CD4-positive, alpha-beta T cell treated with Interleukin-10 for 1 hour (primary cell): ENCODE measurements at regions not wholly inside any gene's neighbourhood (a gene's known extent, or its start where the extent isn't known, plus 50 kb on each side); places are given as distances from the start of the nearest gene placed in this dataset.

Experiments used
- DNase-seq: peaks from one replicate; pipeline ENCODE4 v3.0.0-alpha.2; 2020

DNA sequence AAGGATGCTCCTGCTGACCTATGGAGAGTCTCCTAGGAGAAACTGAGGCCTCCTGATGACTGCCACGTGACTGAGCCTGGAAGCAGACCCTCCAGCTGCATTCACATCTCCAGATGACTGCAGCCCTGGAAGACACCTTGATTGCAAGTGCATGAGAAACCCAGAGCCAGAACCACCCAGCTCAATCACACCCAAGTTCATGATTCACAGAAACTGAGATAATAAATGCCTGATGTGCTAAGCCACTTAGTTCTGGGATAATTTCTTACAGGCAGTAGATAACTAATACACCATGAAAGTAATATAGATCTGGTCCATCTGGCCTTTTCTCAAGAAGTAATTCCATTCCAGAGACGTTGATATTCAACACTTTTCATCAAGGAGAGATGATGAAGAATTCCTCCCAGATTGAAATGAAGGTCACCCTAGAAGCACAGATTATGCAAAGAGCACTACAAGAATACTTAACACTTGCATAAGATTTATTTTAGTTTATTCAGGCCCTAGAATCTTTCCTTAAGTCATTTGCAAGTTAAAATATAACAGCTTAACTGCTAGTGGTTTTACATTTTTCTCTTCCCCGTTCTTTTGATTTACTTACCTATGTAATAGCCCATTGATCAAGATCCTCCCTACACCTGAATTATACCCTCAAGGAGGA lies 208.2 kb upstream of the INHBA start:
- DNase-seq = no peak

DNA sequence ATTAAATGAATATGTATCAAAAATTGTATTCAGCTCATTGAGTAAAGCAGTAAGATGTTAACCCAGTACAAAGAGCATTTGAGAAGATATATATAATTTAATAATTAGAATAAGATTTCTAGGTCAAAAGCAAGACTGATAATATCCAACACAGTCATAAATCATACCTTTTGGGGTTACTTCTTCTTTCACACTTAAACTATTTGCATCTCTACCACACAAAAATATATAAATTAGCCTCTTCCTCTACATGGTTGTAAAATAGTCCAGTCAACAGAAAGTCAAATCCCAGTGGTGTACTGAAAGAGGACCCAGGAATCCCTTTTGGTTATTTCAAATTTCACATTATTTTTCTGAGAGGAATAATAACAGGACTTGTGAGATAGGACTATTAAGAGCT lies 204.6 kb upstream of the INHBA start:
- no peak for DNase-seq

DNA sequence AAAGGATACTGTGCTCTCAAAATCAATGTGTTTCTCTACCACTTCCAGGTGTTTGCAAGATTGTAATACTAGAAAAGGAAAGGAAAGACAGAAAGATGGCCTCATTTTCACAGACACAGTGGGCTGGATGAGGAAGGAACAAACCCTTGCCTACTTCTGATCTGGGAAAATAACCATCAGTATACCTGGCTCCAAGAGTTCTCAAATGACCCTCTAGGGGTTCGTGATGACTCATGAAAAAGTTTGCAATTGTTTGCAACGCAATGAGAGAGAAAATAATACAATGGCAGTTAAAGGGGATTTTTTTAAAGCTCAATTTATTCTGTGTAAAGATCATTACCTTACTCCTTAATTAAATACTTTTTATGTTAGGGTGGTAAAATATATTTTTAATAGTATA lies 197.6 kb upstream of the INHBA start:
- DNase-seq = no peak

DNA sequence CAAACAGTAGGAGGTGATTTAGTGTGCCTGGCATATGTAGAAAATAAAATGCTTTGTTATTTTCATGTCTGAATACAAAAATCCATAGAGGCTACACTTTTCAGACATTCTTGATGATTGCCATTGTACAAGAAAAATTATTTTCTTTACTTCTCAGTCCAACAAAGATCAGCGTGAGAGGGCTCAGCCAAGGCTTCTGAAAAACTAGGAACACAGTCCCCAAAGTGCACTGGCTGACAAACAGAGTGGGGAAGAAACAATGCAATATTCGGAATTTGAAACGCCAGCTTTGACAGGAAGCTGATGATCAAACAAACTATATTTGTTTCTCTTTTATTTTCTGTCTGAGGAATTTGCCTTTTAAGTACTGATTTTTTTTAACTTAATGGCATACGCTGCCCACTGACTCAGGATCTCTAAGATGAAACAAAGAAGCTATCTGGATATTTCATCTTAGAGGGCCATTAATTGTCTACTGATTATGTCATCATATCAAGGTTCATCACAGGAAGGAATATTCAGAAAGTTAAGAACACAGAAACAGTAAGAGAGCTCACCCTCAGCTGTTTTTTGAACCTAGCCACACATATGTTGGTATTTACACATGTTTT lies 197.0 kb upstream of the INHBA start:
- DNase-seq = no peak

DNA sequence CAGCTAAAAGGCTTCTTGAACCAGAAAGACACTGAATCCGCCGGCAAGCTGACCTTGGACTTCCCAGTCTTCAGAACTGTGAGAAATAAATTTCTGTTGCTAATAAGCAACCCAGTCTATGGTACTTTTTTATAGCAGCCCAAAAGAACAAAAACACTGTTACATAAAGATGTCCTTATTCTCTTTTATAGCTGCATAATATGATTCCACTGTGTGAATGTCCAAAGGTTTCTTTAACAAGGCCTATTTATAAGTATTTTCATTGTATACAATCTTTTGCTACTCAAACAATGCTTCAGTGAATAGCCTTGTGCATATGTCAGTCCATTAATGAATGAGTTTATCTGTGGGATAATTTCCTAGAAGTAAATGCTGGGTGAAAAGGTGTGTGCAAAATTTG lies 190.8 kb upstream of the INHBA start:
- no peak for DNase-seq

DNA sequence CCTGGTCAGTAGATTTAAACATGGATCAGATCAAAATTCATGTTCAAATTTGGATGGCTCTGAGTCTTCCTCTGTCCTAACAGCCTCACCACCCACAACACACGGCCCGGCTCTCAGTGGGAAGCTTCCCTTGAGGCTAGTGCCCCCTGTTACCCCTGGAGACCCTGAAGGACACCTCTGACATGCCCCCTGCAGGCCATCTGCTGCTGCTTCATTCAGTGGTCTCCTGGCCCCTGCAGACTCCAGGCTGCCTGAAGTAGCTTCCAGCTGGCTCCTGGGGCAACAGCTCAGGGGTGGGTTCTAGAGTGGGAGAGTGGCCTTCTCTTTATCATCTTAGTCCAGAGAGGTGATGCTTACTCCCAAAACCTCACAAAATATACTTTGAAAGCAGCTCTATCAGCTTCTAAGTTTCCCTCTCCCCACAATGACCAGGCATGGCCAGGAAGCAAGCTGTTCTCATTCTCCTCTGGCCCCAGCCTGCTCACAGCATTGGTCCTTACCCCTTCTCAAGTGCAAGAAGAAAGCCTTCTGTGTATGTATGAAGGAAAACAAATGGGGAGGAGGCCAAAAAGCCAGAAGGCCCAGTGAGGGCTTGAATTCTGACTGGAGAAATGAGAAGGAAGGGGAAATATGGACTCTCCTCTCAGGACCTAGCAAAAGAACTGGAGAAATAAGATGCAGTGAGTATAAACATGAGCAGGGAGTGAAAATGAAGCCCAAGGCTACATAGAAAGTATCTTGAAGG lies 189.6 kb upstream of the INHBA start:
- DNase-seq = no peak

DNA sequence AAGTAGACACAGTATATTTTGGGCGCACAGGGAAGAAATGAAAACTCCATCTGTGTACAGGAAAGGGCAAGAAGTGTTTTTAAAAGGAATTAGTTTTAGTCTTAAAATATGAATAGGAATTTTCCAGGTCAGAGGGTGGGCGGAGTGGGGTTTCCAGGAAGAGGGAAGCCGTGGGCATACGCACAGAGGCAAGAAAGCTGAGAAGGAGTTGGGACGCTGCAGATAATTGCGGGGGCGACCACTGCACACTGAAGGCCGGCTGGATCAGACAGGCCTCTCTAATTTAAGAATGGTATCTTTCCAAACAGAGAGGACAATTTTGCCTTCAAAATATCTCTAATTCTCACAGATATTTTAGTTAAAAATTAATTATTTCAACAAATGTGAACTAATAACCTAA lies 189.1 kb upstream of the INHBA start:
- DNase-seq = no peak

DNA sequence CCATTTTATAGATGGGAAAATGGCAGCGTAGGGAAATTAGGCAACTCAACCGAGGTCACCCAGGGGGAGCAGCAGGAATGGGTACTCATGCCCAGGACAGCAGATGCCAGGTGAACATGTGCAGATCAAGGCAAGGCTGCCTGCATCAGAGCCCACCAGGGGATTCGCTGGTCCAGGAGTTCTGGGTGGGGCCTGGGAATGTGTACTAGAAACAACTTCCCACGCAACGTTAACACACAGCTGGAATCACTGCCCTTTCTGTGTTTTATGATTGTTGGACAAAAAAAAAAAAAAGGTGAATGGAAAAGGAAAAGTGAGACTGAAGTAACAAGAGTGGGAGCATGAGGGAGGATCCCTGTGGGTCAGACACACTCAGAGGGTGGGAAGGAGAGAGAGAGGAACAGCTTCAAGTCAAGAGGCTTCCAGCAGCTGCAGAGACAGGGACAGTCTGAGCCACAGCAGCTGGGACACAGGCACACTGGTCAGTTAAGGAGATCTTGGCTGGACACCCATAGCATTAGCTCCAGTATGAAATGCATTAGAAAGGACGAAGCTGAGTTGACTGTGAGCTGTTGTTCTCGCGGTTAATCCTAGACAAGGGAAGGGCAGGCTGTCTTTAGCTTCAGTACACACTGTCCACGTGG lies 187.9 kb upstream of the INHBA start:
- no peak for DNase-seq

DNA sequence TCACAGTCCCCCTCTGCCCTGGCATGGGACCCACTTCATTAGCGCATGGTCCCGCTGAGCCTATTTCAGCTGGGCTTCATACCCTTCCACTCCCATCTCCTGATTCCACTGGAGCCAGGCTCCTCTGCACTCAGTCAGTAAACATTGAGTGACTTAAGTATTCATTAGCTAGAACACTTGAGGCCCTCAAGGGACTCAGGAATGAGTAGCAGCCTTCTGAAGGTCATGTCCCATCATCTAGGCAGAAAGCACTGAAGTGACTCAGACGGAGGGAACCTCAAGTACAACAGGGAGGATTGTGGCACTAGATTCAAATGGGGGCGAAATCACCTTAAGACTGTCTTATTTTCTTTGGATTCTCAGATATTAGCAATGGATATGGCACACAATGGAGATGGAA lies 186.6 kb upstream of the INHBA start:
- DNase-seq = no peak

DNA sequence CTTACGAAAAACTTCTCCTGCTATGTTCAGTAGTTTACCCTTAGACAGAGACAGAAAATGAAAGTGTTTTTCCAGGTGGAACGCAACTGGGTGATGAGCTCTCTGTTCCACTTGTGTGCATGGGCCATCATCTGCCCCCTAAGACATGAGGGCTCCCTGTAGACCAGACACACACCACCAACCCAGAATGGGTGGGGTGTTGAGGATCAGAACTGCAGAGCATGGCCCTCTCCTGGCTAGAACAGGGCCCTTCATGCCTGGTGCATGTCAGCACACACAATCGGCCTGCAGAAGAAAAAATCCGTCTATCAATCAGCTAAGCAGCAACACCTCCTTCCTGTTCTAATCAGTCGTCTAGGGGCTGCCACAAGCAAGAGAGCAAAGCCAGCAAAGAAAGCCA lies 186.2 kb upstream of the INHBA start:
- no peak for DNase-seq

DNA sequence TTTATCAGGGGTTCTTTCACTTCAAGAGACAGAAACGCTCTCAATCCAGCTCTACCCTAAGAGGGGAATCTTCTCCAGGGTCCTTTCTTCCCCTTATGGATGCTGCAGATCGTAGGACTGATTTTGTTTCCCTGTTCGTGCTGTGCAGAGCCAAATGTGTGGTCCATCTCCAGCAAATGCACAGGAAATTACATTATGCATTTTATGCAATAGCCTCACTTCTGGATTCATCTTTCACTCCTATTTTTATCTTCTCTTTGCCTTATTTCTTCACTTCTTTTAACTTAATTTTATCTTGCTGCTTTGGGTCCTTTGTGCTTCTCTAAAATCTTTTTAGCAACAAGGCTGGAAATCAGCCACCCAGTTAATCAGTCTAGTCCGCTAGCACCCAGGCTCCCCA lies 184.5 kb upstream of the INHBA start:
- no peak for DNase-seq

DNA sequence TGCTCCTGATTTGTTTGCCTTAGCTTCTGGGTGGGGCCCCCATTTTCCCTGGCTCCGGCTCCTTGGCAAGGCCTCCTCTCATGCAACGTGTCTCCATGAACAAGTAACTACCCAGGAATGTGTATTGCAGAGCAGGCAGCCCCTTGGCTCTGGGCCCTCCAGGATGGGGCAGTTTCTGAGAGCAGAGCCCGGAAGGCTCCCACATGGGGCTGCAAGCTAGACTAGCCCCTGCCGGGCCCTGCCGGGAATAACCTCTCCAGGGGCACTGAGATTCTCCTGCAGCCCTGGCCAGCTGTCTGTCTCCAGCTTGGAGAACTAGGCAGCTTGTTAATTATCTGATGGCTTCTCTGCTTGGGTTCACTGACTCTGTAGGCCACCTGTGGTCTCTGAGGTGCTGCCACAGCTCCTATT lies 184.0 kb upstream of the INHBA start:
- DNase-seq = no peak

DNA sequence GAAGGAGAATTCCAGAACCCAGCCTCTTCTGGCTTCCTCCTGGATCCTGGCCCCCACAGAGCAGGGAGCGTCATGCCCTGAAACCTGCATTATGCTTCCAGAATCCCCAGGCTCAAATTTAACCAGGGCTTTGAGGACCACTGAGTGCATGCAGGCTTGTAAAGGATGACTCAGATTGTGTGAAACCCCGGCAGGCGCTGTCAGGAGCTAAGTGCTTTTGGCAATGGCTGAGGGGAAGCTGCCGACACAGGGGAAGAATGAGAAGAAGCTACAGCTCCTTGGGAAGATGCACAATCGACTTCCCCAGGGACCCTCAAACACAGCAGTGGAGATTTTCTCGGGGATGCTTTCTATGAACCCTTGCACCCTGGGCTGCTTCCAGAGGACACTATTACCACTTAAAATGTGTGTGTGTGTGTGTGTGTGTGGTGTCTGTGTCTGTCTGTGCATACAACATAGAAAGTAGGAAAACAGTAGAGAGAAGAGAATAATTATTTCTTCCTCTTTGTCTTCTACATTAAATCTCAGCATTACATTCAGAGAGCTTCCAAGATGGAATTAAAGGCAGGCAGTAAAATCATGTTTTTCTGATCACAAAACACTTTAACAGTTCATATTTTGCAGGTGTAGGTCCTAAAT lies 183.5 kb upstream of the INHBA start:
- no peak for DNase-seq

DNA sequence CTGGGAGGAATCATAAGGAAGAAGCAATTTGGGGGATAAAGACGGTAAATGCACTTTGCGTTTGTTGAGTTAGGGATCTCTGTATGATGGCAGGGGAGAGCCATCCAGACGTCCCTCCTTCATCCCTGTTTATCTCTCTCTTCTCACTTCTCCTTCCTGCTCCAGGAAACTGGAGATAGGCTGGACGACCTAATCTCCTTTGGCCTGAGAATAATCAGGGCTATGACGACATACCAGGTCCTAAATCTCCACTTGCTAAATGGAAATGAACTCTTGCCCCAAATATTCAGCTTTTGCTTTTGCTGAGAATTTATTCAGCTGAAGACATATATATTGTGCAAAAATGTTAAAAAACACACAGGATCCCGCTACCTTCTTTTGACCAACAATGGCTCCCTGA lies 182.9 kb upstream of the INHBA start:
- DNase-seq = no peak

DNA sequence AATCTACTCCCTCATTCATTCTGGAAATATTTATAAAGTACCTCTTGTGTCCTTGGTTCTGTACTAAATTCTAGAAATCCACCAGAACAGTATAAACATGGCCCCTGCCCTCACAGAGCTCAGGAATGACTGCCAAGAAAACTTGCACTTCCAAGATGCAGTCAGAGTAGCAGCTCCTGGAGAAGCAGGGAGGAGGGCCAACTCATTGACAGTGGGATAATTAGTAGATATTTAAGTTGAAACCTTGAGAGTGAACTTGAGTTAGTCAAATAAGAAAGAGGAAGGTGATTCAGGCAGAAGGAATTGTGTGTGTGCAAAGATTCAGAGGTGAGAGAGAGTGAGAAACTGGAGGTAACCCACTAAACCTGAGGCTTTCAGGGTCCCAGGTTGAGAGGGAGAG lies 182.2 kb upstream of the INHBA start:
- DNase-seq = no peak

DNA sequence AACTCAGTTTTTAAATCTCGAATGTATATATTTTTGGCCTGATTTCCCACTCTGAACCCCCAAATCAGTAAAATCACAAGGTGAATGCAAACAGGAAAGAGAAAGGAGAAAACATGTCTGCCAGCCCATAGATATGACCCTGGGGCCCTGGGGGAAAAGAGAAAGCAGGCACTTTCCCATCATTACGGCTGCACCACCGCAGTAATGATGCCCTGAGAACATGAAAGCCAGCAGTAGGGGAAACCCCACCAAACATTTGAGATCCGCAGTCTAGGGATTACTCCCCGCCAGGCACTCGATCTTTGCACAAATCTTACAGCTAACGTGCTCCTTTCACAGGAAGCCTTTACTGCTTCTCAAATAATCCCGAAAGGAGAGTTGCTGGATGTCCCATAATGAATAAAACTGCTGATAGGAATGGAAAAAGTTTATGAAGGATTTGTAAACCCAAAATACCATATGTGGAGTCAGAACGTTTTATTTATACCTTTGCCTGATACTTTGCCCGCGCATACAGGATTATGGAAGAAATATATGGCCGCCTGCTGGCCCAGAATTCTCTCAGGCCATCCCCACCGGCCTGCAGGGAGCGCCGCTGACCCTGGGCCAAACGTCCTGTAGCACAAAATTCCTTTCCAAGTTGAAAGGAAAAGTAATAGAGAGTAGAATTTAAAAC lies 180.0 kb upstream of the INHBA start:
- DNase-seq = peak; percentile 26

DNA sequence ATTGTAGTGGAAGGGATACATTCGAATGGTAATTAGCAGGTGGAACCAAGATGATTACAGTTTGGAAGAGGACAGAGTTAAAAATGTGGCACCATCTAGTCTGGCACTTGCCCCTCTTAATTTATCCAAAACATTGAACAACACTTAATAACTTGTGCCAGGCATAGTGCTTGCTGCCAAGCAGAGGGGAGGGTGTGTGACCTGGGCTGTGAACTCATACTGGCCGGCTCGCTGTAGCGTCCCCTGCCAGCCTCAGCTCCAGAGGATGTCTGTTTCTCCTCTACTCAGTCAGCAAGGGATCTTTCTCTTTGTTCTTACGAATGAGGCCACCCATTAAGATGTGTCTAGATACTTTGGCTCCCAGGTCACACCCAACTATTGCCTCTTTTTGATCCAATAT lies 179.4 kb upstream of the INHBA start:
- DNase-seq = no peak

DNA sequence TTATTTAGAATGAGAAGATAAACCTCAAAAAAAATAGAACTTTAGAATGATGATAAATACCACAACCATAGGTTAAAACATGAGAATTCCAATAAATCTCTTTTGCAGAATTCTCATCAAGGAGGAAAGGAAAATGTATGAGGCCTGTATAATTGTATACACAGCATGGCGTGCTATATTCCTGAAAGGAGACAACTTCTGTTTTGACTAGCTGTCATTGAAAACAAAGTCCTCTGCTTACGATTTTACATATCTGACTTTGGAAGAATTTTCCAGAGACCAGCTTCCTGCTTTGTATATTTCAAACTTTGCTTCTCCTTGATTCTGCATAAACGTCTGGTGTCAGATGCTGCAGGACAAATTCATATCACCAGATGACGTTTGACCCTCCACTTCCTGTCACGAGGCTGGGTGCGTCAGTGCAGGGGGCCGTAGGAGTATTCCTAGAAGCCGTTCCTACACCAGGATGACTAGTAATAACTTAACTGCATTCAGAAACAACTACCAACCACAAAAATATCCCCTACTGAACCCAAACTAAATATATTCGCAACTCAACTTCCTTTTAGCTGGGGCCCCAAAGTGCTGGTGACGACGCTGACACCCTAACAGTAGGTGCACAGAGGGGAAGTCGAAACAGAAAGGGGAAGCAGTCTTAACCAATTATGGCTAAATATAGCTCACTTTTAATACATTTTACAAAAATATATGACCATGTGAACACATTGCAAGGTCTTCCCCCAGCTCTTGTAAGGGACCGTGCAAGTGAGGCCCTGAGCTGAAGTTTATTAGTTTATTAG lies 178.6 kb upstream of the INHBA start:
- peak; percentile 77 for DNase-seq

DNA sequence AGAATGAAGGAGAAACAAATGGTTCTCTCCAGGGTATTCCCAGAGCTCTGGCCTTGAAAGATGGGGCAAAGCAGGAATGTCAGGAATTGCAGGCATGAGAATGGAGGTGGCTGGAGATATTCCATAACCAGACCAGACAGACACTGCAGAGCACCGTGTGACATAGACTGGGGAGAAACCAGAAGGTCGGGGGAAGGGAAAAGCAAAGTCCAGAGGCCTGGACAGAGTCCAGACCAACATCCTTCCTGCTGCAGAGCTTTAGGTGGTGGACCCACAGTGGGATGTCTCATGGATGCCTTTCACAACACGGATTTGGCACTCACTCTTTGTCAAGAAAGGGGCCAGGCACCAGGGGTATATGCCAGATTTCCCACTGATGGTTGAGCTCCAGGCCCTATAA lies 177.2 kb upstream of the INHBA start:
- no peak for DNase-seq

DNA sequence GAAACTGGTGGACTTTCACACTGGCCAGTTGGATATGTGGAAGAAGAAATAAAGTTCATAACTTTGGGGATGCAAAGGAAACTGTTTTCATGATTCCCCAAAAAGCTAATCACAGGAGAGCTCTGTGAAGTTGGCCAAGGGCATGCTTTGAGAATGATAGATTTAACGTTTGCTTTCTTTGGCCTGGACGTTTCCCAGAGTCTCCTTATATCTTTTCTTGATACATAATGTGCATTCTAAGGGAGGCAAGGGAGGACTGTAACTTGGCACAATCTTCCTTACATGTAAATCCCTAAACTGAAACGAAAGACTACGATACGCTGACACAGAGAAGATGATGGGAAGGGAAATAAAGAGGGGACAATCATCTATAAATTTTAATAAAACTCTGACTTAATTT lies 176.5 kb upstream of the INHBA start:
- DNase-seq = no peak

DNA sequence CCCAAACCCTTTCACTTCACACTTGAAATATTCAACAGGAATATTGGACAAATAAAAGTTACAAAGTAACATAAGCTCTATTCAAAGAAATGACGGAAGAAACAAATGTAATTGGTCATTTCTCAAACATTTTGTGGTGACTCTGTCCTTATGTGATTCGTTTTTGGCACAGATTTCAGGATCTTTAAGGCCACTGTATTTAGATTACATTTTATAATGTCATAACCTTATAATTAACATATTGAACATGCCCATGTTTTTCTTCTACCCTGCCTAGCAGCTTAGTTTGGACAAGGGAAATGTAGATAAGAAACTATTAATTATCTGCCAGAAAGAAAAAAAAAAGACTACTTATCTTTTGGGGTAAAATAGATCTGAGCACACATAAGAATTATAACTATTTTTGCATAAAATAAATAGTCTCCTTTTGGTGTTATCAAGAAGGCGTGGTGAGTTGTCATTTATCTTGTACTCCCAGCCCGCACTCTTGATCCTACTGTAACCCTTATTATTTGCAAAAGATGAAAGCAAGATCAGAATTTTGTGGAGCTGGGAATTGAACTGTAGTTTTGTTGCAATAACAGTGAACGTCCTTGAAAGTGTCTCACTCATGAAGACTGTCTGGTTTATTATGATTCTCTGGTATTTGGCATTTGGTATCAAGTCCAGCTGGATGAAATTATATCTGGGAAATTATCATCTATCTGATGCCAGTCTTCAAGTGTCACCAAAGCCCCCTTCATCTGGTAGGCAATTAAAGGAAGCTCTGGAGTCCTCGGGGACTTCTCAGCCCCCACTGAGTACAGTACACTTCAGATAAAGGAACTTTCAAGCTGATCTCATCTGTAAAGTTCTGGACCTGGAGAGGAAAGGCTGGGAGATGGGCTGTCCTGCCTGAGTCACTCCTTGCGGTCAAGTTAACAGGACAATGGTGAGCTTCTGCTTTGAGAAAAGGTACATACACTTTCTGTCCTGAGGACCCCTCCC lies 175.7 kb upstream of the INHBA start:
- DNase-seq = no peak
